A673 (cell line): ENCODE measurements at regions not wholly inside any gene's neighbourhood (a gene's known extent, or its start where the extent isn't known, plus 50 kb on each side); places are given as distances from the start of the nearest gene placed in this dataset.

Experiments
- BruUV-seq: library from RNA; stranded (reverse); fragments of 400-500 nt; replicated peaks from 2 replicates; lab custom pipeline; 2021; lab: Mats Ljungman, UMichigan
- CTCF ChIA-PET: fragments of 300-600 bp; sonication (Branson Sonifier 250); formaldehyde crosslinking; loops from one replicate; lab custom pipeline; 2022; ENCODE audit warnings: antibody characterized with exemption; lab: Charles Lee
- POLR2A ChIA-PET: fragments of 300-600 bp; sonication (Branson Sonifier 250); formaldehyde crosslinking; loops from one replicate; lab custom pipeline; 2022; ENCODE audit warnings: antibody characterized with exemption; ENCODE audit not compliant: low non-redundant PET; lab: Charles Lee
- DNase-seq: peaks from one replicate; pipeline ENCODE4 v3.0.0-alpha.2; 2015; ENCODE audit warnings: low spot score
- H3K27ac ChIP-seq: fragments of 200-600 bp; sonication (generic); 2 replicates; pipeline ENCODE4 v1.5.1; 2016; ENCODE audit warnings: mixed run types, low read depth, mild to moderate bottlenecking, mixed read lengths, antibody characterized with exemption, low read length; ENCODE audit not compliant: poor library complexity, severe bottlenecking
- H3K27me3 ChIP-seq: fragments of 200-600 bp; sonication (generic); replicated peaks from 2 replicates; pipeline ENCODE4 v1.6.1; 2017; ENCODE audit warnings: mixed run types, low read depth, mild to moderate bottlenecking, mixed read lengths, antibody characterized with exemption, low read length; ENCODE audit not compliant: insufficient read depth, poor library complexity
- H3K36me3 ChIP-seq: fragments of 200-600 bp; sonication (generic); 2 replicates; pipeline ENCODE4 v1.6.1; 2016; ENCODE audit warnings: mixed run types, mild to moderate bottlenecking, mixed read lengths, antibody characterized with exemption, low read length; ENCODE audit not compliant: insufficient read depth, poor library complexity, severe bottlenecking
- H3K4me1 ChIP-seq: fragments of 200-600 bp; sonication (generic); 2 replicates; pipeline ENCODE4 v1.6.1; 2017; ENCODE audit warnings: mixed run types, mild to moderate bottlenecking, mixed read lengths, antibody characterized with exemption, low read length; ENCODE audit not compliant: insufficient read depth, poor library complexity, severe bottlenecking
- H3K4me3 ChIP-seq: fragments of 200-600 bp; sonication (generic); 2 replicates; pipeline ENCODE4 v1.5.1; 2016; ENCODE audit warnings: low read depth, mixed run types, mild to moderate bottlenecking, mixed read lengths, low read length; ENCODE audit not compliant: poor library complexity, severe bottlenecking
- H3K9me3 ChIP-seq: fragments of 200-600 bp; sonication (generic); 2 replicates; pipeline ENCODE4 v1.6.1; 2016; ENCODE audit warnings: mixed run types, low read depth, mild to moderate bottlenecking, mixed read lengths, antibody characterized with exemption, low read length; ENCODE audit not compliant: poor library complexity, severe bottlenecking
- EZH2 ChIP-seq: fragments of 200-600 bp; sonication (generic); IDR thresholded peaks from 2 replicates; pipeline ENCODE4 v1.6.1; 2017; ENCODE audit warnings: borderline replicate concordance, low read depth, mild to moderate bottlenecking, mixed read lengths, antibody characterized with exemption, low read length; ENCODE audit not compliant: poor library complexity, severe bottlenecking
- intact Hi-C: fragments of 100-400 bp; cut with micrococcal nuclease; formaldehyde crosslinking; loops from one replicate; pipeline ENCODE4 v1.10.0; 2022; ENCODE audit not compliant: unreplicated experiment
- TF ChIP-seq, protein P1 (sequence below): fragments of 300-800, 200-600 bp; sonication (generic); conservative IDR thresholded peaks from 2 replicates; pipeline ENCODE4 v1.5.1; 2017; ENCODE audit warnings: low read depth, mild to moderate bottlenecking, antibody characterized with exemption, low read length, moderate library complexity, mixed read lengths

DNA sequence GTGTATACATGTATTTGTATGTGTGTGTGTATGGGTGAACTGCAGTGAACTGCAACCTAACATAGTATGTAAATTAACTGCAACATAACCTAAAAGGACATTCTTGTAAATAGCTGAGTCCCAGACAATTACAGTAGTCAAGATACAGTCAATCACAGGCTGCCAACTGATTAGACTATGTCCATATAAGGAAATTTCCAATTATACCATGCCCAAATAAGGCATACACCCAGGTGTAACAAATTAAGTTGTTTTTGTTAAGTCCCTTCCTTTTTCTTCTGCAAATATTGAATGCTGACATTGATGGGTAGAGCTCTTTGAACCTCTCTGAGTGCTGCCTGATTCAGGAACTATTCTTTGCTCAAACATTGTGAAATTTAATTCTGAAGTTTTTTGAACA, 594.6 kb upstream of the FAM174A start:
- BruUV-seq, result no TSS peak
- intact Hi-C loops, result no loop called here
- Histone ChIP-seq H3K4me1 (no peaks in the 10 kb centered on the region), H3K9me3 (no peaks in the 10 kb centered on the region), H3K27ac (no peak overlapping the region), H3K4me3 (no peak overlapping the region), H3K27me3 (no peaks in the 10 kb centered on the region), H3K36me3 (no peaks in the 10 kb centered on the region)
- TF ChIP-seq, protein P1, sequence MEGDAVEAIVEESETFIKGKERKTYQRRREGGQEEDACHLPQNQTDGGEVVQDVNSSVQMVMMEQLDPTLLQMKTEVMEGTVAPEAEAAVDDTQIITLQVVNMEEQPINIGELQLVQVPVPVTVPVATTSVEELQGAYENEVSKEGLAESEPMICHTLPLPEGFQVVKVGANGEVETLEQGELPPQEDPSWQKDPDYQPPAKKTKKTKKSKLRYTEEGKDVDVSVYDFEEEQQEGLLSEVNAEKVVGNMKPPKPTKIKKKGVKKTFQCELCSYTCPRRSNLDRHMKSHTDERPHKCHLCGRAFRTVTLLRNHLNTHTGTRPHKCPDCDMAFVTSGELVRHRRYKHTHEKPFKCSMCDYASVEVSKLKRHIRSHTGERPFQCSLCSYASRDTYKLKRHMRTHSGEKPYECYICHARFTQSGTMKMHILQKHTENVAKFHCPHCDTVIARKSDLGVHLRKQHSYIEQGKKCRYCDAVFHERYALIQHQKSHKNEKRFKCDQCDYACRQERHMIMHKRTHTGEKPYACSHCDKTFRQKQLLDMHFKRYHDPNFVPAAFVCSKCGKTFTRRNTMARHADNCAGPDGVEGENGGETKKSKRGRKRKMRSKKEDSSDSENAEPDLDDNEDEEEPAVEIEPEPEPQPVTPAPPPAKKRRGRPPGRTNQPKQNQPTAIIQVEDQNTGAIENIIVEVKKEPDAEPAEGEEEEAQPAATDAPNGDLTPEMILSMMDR, result no peak
- no peak for TF ChIP-seq EZH2
- ChIA-PET CTCF (no interaction called here), POLR2A (no interaction called here)
- no peak for DNase-seq

DNA sequence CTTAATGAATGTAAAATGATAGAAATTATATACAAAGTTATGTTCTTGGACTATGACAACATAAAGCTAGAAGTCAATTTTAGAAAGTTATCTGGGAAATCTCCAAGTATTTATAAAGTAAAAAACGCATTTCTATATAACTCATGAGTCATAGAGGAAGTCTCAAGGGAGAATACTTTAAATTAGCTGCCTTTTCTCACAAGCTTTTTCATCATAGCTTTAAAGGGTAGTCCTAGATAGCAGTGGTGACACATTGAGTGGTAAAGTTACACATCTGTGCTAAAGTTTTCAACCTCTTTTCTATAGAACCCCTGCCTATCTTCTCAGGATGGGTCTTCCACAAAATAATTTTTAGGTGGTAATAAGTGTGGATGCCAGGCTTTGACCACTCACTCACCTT, 598.3 kb upstream of the FAM174A start:
- Histone ChIP-seq H3K36me3 (no peaks in the 10 kb centered on the region), H3K27ac (no peak overlapping the region), H3K4me3 (no peak overlapping the region), H3K27me3 (no peaks in the 10 kb centered on the region), H3K9me3 (no peaks in the 10 kb centered on the region), H3K4me1 (no peaks in the 10 kb centered on the region)
- intact Hi-C loops, result no loop called here
- TF ChIP-seq, protein P1, result no peak
- no peak for TF ChIP-seq EZH2
- ChIA-PET CTCF (no interaction called here), POLR2A (no interaction called here)
- no TSS peak for BruUV-seq
- DNase-seq, result no peak

DNA sequence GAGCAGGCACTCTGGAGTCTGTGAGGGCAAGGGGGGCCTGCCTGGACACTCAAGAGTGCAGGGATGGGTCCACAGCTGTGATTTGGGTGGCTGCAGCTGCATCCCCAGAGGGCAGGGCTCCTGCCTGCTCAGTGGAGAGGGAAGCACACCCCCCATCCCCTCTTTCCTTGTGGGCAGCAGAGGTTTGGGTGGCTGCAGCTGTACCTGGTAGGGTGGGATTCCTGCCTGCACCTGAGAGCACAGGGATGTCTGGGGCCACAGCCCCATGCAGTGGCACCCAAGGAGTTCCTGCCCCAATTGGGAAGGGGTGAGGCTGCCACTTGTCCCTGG, 605.4 kb upstream of the FAM174A start:
- Histone ChIP-seq H3K27ac (no peak overlapping the region), H3K36me3 (no peaks in the 10 kb centered on the region), H3K4me1 (no peaks in the 10 kb centered on the region), H3K4me3 (no peak overlapping the region), H3K9me3 (no peaks in the 10 kb centered on the region), H3K27me3 (no peaks in the 10 kb centered on the region)
- POLR2A ChIA-PET, result no interaction called here
- CTCF ChIA-PET, result no interaction called here
- no peak for TF ChIP-seq EZH2
- TF ChIP-seq, protein P1, result no peak
- DNase-seq, result no peak
- intact Hi-C loops, result no loop called here
- no TSS peak for BruUV-seq
